ENCODE measurements at regions not wholly inside any gene's neighbourhood (a gene's known extent, or its start where the extent isn't known, plus 50 kb on each side); places are given as distances from the start of the nearest gene placed in this dataset.

- no peak for TF ChIP-seq CTCF (CRISPR knock-in tag; IDR thresholded peaks at IDR 0.05)
- no peak for TF ChIP-seq TCF7 (IDR thresholded peaks at IDR 0.05; ENCODE audit: low read depth)
- no peak for TF ChIP-seq MAX (IDR thresholded peaks at IDR 0.05)
- no peak for TF ChIP-seq SRSF4 (IDR thresholded peaks at IDR 0.05; ENCODE audit: low read depth, low read length, poor library complexity, severe bottlenecking)
- no peak for TF ChIP-seq RBM22 (optimal IDR thresholded peaks at IDR 0.05; ENCODE audit: low read length)
- no peak for TF ChIP-seq POLR2A (IDR thresholded peaks at IDR 0.05; ENCODE audit: insufficient read depth in 1 of 2, low read depth in 2 of 2, low read length in 2 of 2)
- no peak for TF ChIP-seq ZNF790 (CRISPR knock-in tag; IDR thresholded peaks at IDR 0.05; ENCODE audit: borderline replicate concordance)
- TF ChIP-seq GFI1 (CRISPR knock-in tag; IDR thresholded peaks at IDR 0.05; ENCODE audit: borderline replicate concordance): no peak
These were observed 544.2 kb upstream of the KLF12 start for GRCh38 chr13:74678308-74678965.
